ENCODE measurements at regions not wholly inside any gene's neighbourhood (a gene's known extent, or its start where the extent isn't known, plus 50 kb on each side); places are given as distances from the start of the nearest gene placed in this dataset.

GRCh38 chr5:159629158-159629557 lies 287.1 kb upstream of the ADRA1B start:
- no peak for DNase-seq (ENCODE audit: low read depth)
- TF ChIP-seq CTCF (IDR thresholded peaks at IDR 0.05; ENCODE audit: low read depth, low read length, missing control alignments): no peak
- H3K4me3 ChIP-seq (ENCODE audit: low read depth, low read length): no peak overlapping the region

DNA sequence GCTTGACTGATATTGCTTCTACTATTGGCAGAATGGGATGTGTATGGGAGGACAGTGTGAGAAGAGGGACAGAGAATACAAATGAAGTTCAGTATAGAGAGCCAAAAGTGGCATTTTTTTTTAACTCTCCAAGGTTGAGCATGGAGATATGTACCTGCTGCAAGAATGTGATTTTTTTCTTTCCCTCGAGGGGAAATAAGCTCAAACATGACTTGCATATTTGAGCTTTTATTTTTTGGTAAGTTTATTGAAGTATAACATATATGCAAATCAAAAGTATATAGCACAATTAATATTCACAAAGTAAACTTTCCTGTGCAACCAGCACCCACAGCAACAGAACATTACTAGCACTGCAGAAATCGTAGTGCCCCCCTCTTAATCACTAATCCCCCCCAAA lies 285.7 kb upstream of the ADRA1B start:
- H3K4me3 ChIP-seq (ENCODE audit: low read depth, low read length): no peak overlapping the region
- TF ChIP-seq CTCF (IDR thresholded peaks at IDR 0.05; ENCODE audit: low read depth, low read length, missing control alignments): no peak
- DNase-seq (ENCODE audit: low read depth): no peak

GRCh38 chr5:159631001-159631400 lies 285.3 kb upstream of the ADRA1B start:
- no peak for TF ChIP-seq CTCF (IDR thresholded peaks at IDR 0.05; ENCODE audit: low read depth, low read length, missing control alignments)
- H3K4me3 ChIP-seq (ENCODE audit: low read depth, low read length): no peak overlapping the region
- no peak for DNase-seq (ENCODE audit: low read depth)

GRCh38 chr5:159632866-159633265 lies 283.4 kb upstream of the ADRA1B start:
- no peak overlapping the region for H3K4me3 ChIP-seq (ENCODE audit: low read depth, low read length)
- DNase-seq (ENCODE audit: low read depth): no peak
- TF ChIP-seq CTCF (IDR thresholded peaks at IDR 0.05; ENCODE audit: low read depth, low read length, missing control alignments): no peak

DNA sequence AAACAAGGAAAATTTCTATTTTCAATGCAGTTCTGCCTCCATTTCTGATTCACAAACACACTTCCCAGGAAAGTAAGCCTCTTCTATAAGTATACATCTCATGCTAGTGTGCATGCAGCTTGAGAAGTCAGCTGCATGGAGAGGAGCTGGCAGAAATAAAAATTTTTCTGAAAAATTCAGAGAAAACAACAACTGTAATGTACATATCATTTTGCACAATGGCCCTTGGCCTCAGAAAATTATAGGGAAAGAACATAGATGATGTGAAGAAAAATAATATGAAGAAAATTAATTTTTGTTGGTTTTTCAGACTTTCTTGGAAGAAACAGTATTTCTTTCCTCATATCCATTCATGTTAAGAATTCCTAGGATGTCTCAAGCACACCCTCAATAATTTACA lies 277.8 kb upstream of the ADRA1B start:
- H3K4me3 ChIP-seq (ENCODE audit: low read depth, low read length): no peak overlapping the region
- no peak for TF ChIP-seq CTCF (IDR thresholded peaks at IDR 0.05; ENCODE audit: low read depth, low read length, missing control alignments)
- DNase-seq (ENCODE audit: low read depth): no peak

DNA sequence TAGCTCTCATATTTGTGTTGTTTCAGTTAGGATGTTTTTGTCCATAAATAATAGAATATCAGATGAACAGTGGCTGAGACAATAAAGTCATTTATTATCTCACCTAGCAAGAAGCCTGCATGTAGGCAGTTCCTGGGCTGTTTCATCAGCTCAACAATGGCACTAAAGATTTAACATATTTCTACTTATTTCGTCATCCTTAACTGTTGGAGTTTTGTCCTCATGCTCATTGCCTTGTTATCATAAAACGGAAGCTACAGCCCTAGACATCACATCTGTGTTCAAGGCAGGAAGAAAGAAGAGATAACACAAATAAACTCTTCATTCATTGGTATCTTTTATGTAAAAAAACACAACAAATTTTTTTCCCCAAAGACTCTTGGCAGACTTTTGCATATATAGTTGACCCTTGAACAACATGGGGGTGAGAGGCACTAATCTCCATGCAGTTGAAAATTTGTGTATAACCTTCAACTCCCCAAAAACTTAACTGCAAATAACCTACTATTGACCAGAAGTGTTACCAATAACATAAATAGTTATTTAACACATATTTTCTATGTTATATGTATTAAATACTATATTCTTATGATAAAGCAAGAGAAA lies 277.2 kb upstream of the ADRA1B start:
- DNase-seq (ENCODE audit: low read depth): no peak
- no peak overlapping the region for H3K4me3 ChIP-seq (ENCODE audit: low read depth, low read length)
- TF ChIP-seq CTCF (IDR thresholded peaks at IDR 0.05; ENCODE audit: low read depth, low read length, missing control alignments): no peak

DNA sequence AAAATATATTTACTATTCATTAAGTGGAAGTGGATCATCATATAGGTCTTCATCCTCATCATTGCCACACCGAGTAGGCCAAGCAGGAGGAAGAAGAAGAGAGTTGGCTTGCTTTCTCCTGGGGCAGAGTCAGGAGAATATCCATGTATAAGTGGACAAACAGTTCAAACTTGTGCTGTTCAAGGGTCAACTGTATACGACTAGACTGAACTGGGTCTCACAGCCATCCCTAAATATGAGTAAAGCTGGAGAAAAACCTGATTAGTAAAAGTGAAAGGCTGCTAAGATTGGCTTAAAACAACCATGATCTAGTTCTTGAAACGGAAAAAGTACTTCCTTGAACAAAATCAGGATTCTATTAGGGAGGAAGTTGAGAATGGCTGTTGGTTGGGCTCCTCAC lies 276.7 kb upstream of the ADRA1B start:
- no peak for DNase-seq (ENCODE audit: low read depth)
- no peak for TF ChIP-seq CTCF (IDR thresholded peaks at IDR 0.05; ENCODE audit: low read depth, low read length, missing control alignments)
- no peak overlapping the region for H3K4me3 ChIP-seq (ENCODE audit: low read depth, low read length)

Measured in GM12864 (cell line).